ENCODE measurements at regions not wholly inside any gene's neighbourhood (a gene's known extent, or its start where the extent isn't known, plus 50 kb on each side); places are given as distances from the start of the nearest gene placed in this dataset.

DNA sequence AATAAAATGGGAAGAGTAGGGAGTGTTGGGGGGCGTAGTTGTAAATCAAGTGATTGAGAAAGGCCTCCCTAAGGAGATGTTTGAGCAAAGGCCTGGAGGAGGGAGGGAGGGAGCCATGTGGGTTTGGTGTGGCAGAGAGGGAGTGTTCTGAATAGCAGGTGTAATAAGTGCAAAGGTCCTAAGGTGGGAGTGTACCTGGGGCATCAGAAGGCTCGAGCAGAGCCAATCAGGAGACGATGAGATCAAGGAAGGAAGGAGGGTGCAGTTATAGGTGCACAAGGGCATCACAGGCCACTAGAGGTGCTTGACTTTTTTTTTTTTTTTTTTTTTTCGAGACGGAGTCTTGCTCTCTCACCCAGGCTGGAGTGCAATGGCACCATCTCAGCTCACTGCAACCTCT lies 77.9 kb upstream of the PLXNC1 start:
- POLR2A ChIA-PET, result no interaction called here
- Histone ChIP-seq H3K4me3 (ENCODE audit: low read length) (no peak overlapping the region), H3K27ac (ENCODE audit: low read depth in 1 of 2, low read length in 2 of 2) (no peak overlapping the region), H3K4me1 (ENCODE audit: insufficient read depth, low read length) (peaks cover 7% of the 10 kb centered on the region), H3K27me3 (ENCODE audit: control insufficient read depth in 1 of 2, insufficient read depth in 2 of 2, low read length in 2 of 2) (no peaks in the 10 kb centered on the region), H3K9me3 (ENCODE audit: control insufficient read depth in 1 of 2, insufficient read depth in 1 of 2, low read length in 2 of 2) (no peaks in the 10 kb centered on the region), H3K36me3 (ENCODE audit: insufficient read depth, low read length) (no peaks in the 10 kb centered on the region)
- no peak for ATAC-seq (ENCODE audit: poor library complexity)
- CTCF ChIA-PET, result no interaction called here
- DNase-seq, result no peak
- Mint-ChIP-seq H3K36me3 (ENCODE audit: low read depth) (no peaks in the 10 kb centered on the region), H3K27ac (no peak overlapping the region), H3K4me3 (no peak overlapping the region), H3K27me3 (no peaks in the 10 kb centered on the region), H3K9me3 (peaks cover 2% of the 10 kb centered on the region), H3K4me1 (ENCODE audit: low read depth) (peaks cover 10% of the 10 kb centered on the region)
- TF ChIP-seq, protein P1, sequence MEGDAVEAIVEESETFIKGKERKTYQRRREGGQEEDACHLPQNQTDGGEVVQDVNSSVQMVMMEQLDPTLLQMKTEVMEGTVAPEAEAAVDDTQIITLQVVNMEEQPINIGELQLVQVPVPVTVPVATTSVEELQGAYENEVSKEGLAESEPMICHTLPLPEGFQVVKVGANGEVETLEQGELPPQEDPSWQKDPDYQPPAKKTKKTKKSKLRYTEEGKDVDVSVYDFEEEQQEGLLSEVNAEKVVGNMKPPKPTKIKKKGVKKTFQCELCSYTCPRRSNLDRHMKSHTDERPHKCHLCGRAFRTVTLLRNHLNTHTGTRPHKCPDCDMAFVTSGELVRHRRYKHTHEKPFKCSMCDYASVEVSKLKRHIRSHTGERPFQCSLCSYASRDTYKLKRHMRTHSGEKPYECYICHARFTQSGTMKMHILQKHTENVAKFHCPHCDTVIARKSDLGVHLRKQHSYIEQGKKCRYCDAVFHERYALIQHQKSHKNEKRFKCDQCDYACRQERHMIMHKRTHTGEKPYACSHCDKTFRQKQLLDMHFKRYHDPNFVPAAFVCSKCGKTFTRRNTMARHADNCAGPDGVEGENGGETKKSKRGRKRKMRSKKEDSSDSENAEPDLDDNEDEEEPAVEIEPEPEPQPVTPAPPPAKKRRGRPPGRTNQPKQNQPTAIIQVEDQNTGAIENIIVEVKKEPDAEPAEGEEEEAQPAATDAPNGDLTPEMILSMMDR (IDR thresholded peaks at IDR 0.05), result no peak
- intact Hi-C loops (cut with DNase I, micrococcal nuclease), result loop anchor here in 1 of 2 experiments (10.0 kb wide), 1 partner anchor 306 kb away; no protein-coding TSS in a partner anchor

DNA sequence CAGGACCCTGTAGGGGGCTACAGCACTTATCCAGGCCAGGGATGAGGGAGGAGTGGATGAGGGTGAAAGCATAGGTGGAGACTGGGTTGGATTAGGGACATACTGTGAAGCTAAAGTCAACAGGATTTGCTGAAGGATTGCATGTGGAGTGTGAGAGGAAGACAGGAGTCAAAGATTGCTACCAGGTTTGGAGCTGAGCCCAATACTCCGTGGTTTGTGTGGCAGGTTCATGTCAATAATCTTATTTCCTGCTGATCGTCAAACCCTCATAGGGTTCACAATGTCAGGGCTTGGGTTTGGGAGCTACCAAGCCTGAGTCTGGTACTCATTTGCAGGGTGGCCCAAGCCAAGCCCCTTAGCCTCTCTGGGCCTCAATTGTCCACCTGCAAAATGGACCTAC lies 77.1 kb upstream of the PLXNC1 start:
- Mint-ChIP-seq H3K27ac (peak overlapping the region; percentile 3), H3K4me1 (ENCODE audit: low read depth) (peaks cover 10% of the 10 kb centered on the region), H3K4me3 (no peak overlapping the region), H3K36me3 (ENCODE audit: low read depth) (no peaks in the 10 kb centered on the region), H3K9me3 (peaks cover 2% of the 10 kb centered on the region), H3K27me3 (no peaks in the 10 kb centered on the region)
- peak in 1 of 14 experiments; percentile 3 for DNase-seq
- H3K4me3 ChIP-seq (ENCODE audit: low read length), result no peak overlapping the region
- no peaks in the 10 kb centered on the region for H3K9me3 ChIP-seq (ENCODE audit: control insufficient read depth in 1 of 2, insufficient read depth in 1 of 2, low read length in 2 of 2)
- H3K36me3 ChIP-seq (ENCODE audit: insufficient read depth, low read length), result no peaks in the 10 kb centered on the region
- no peak overlapping the region for H3K27ac ChIP-seq (ENCODE audit: low read depth in 1 of 2, low read length in 2 of 2)
- intact Hi-C loops (cut with DNase I, micrococcal nuclease), result loop anchor here in 1 of 2 experiments (10.0 kb wide), 1 partner anchor 306 kb away; no protein-coding TSS in a partner anchor
- POLR2A ChIA-PET, result interaction anchor here (0.6 to 1.0 kb wide), 3 partner anchors 10 to 233 kb away, joined by 3 read pairs; no protein-coding TSS in a partner anchor
- CTCF ChIA-PET, result no interaction called here
- H3K27me3 ChIP-seq (ENCODE audit: control insufficient read depth in 1 of 2, insufficient read depth in 2 of 2, low read length in 2 of 2), result no peaks in the 10 kb centered on the region
- TF ChIP-seq, protein P1 (IDR thresholded peaks at IDR 0.05), result no peak
- H3K4me1 ChIP-seq (ENCODE audit: insufficient read depth, low read length), result peaks cover 7% of the 10 kb centered on the region
- ATAC-seq (ENCODE audit: poor library complexity), result no peak

DNA sequence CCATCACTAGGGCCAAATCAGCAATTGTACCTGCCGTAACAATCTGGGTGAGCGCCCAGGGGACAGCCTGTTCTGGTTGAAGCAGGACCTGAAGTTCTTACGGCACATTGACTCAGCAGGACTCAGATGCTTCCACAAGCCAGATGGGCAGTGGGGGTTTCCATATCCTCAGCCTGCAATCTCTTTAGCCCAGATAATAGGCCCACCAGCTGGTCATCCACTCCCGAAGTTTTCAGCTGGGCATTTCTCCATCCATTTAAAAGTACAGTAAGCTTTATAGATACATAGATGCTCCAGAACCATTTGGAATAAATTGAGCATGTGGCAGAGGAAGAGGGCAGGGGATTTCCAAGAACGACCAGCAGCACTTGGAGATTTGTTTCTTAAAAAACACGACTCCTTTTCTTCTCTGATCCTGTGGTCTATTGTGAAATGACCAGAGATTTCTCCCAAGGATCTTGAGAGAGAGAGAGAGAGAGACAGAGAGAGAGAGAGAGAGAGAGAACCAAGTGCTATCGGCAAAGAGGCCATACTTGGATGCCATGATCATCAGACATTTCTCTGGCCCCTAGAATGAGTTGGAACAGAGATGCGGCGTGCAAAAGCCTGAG lies 74.8 kb upstream of the PLXNC1 start:
- no peaks in the 10 kb centered on the region for H3K27me3 ChIP-seq (ENCODE audit: control insufficient read depth in 1 of 2, insufficient read depth in 2 of 2, low read length in 2 of 2)
- Mint-ChIP-seq H3K9me3 (peaks cover under 1% of the 10 kb centered on the region), H3K27me3 (no peaks in the 10 kb centered on the region), H3K36me3 (ENCODE audit: low read depth) (no peaks in the 10 kb centered on the region), H3K27ac (no peak overlapping the region), H3K4me3 (no peak overlapping the region), H3K4me1 (ENCODE audit: low read depth) (peaks cover 19% of the 10 kb centered on the region)
- peaks cover 13% of the 10 kb centered on the region for H3K4me1 ChIP-seq (ENCODE audit: insufficient read depth, low read length)
- no peak overlapping the region for H3K27ac ChIP-seq (ENCODE audit: low read depth in 1 of 2, low read length in 2 of 2)
- H3K9me3 ChIP-seq (ENCODE audit: control insufficient read depth in 1 of 2, insufficient read depth in 1 of 2, low read length in 2 of 2), result no peaks in the 10 kb centered on the region
- ATAC-seq (ENCODE audit: poor library complexity), result no peak
- DNase-seq, result no peak
- ChIA-PET POLR2A (interaction anchor here (0.6 kb wide), 1 partner anchor 1106 kb away, joined by 3 read pairs; no protein-coding TSS in a partner anchor), CTCF (no interaction called here)
- no peaks in the 10 kb centered on the region for H3K36me3 ChIP-seq (ENCODE audit: insufficient read depth, low read length)
- intact Hi-C loops (cut with DNase I, micrococcal nuclease), result loop anchor here in 1 of 2 experiments (10.0 kb wide), 1 partner anchor 309 kb away; no protein-coding TSS in a partner anchor
- TF ChIP-seq, protein P1 (IDR thresholded peaks at IDR 0.05), result no peak
- no peak overlapping the region for H3K4me3 ChIP-seq (ENCODE audit: low read length)

Data from CD4-positive, alpha-beta T cell (primary cell).